ENCODE measurements at regions not wholly inside any gene's neighbourhood (a gene's known extent, or its start where the extent isn't known, plus 50 kb on each side); places are given as distances from the start of the nearest gene placed in this dataset.

DNA sequence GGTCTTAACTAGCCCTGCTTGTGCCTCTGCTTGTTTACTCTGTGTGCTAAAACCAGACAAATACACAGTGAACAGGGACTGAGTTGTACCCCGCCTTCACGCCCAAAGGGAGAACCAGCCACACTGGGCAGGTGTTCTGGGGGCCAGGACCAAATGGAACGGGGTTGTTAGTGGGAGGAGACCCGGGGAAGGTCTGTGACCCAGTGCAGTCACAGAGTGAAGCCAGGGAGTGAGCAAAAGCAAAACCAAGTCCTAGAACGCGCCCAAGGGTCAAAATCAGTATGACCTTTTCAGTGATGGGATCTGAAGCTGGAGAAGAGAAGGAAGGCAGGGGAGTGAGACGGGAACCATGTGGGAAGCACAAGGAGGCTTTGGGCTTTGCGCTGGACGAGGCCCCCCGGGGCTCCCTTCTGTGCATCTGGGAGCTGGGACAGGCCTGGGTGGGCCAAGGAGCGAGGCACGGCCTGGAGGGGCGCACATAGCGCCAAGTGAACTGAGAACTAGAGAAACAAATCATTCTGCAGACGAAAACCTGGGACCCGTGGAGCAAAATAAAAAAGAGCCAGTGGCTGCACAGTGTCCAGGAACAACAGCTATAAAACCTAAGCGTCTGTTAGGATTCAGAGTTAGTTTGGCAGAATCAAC is 78.3 kb upstream of the ALDH1A3 start:
- no peak for TF ChIP-seq MAX (IDR thresholded peaks at IDR 0.05; ENCODE audit: low read depth)
- TF ChIP-seq RXRA (IDR thresholded peaks at IDR 0.05; ENCODE audit: borderline replicate concordance, low read depth) = no peak
- TF ChIP-seq EZH2phosphoT487 (IDR thresholded peaks at IDR 0.05; ENCODE audit: borderline replicate concordance, low read depth) = no peak
- TF ChIP-seq USF2 (IDR thresholded peaks at IDR 0.05; ENCODE audit: borderline replicate concordance, low read depth, low read length) = no peak
- TF ChIP-seq MXI1 (IDR thresholded peaks at IDR 0.05; ENCODE audit: low read depth, low read length) = no peak
- TF ChIP-seq ELF1 (IDR thresholded peaks at IDR 0.05) = no peak
- TF ChIP-seq MEF2A (IDR thresholded peaks at IDR 0.05; ENCODE audit: borderline replicate concordance, low read depth) = no peak
- no peak for TF ChIP-seq TCF12 (IDR thresholded peaks at IDR 0.05)
- no peak for TF ChIP-seq FOXM1 (IDR thresholded peaks at IDR 0.05; ENCODE audit: low read depth)
- TF ChIP-seq ZBTB33 (IDR thresholded peaks at IDR 0.05; ENCODE audit: borderline replicate concordance, low read depth) = no peak
- TF ChIP-seq NRF1 (IDR thresholded peaks at IDR 0.05; ENCODE audit: low read depth, low read length) = no peak
- no peak for TF ChIP-seq SIN3A (IDR thresholded peaks at IDR 0.05; ENCODE audit: borderline replicate concordance, low read depth, low read length)
- TF ChIP-seq SMC3 (IDR thresholded peaks at IDR 0.05; ENCODE audit: low read depth, low read length) = no peak
- Histone ChIP-seq H3K4me2 (no peak overlapping the region), H3K27me3 (ENCODE audit: insufficient read depth) (no peaks in the 10 kb centered on the region), H3K27ac (ENCODE audit: low read depth in 2 of 2, low read length in 1 of 2) (no peak overlapping the region; a peak in 1 of 4 replicates), H3K79me2 (ENCODE audit: insufficient read depth) (no peaks in the 10 kb centered on the region), H3K9me2 (no peaks in the 10 kb centered on the region), H2AFZ (ENCODE audit: low read depth) (no peak overlapping the region), H4K20me1 (ENCODE audit: insufficient read depth) (no peaks in the 10 kb centered on the region), H3F3A (replicated peaks; ENCODE audit: insufficient read depth) (peaks cover 6% of the 10 kb centered on the region), H3K9me3 (peaks cover 8% of the 10 kb centered on the region; the same call in 1 of the 2 replicates), H3K9ac (no peak overlapping the region), H3K36me3 (replicated peaks in 1 of 2; ENCODE audit: control insufficient read depth in 1 of 2, insufficient read depth in 2 of 2, low read length in 1 of 2) (no peaks in the 10 kb centered on the region), H3K4me3 (ENCODE audit: low read depth in 2 of 2, low read length in 1 of 2) (no peak overlapping the region), H3K4me1 (ENCODE audit: control insufficient read depth in 1 of 2, insufficient read depth in 2 of 2, low read depth in 1 of 2, low read length in 1 of 2) (peaks cover 0 to 10% of the 10 kb centered on the region in 2 experiments; a peak in 1 of 4 replicates)
- POLR2A ChIA-PET = no interaction called here
- CTCF ChIA-PET = interaction anchor here (0.5 to 1.0 kb wide), 3 partner anchors 72 to 135 kb away, joined by 3 read pairs; no protein-coding TSS in a partner anchor
- 63% methylated on average over 17 of the region's 17 CpGs for WGBS (ENCODE audit: low lambda C conversion rate)
- no peak for DNase-seq
